ENCODE measurements at regions not wholly inside any gene's neighbourhood (a gene's known extent, or its start where the extent isn't known, plus 50 kb on each side); places are given as distances from the start of the nearest gene placed in this dataset.

GRCh38 chr2:186941853-186942252 lies 92.9 kb upstream of the ZSWIM2 start:
- TF ChIP-seq, protein P1, sequence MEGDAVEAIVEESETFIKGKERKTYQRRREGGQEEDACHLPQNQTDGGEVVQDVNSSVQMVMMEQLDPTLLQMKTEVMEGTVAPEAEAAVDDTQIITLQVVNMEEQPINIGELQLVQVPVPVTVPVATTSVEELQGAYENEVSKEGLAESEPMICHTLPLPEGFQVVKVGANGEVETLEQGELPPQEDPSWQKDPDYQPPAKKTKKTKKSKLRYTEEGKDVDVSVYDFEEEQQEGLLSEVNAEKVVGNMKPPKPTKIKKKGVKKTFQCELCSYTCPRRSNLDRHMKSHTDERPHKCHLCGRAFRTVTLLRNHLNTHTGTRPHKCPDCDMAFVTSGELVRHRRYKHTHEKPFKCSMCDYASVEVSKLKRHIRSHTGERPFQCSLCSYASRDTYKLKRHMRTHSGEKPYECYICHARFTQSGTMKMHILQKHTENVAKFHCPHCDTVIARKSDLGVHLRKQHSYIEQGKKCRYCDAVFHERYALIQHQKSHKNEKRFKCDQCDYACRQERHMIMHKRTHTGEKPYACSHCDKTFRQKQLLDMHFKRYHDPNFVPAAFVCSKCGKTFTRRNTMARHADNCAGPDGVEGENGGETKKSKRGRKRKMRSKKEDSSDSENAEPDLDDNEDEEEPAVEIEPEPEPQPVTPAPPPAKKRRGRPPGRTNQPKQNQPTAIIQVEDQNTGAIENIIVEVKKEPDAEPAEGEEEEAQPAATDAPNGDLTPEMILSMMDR (IDR thresholded peaks at IDR 0.05) = no peak
- no peak for TF ChIP-seq POLR2AphosphoS5 (IDR thresholded peaks at IDR 0.05)
- no peak for TF ChIP-seq POLR2A (IDR thresholded peaks at IDR 0.05; ENCODE audit: low read depth)
